Choroid plexus epithelial cell (primary cell): ENCODE measurements at regions not wholly inside any gene's neighbourhood (a gene's known extent, or its start where the extent isn't known, plus 50 kb on each side); places are given as distances from the start of the nearest gene placed in this dataset.

ENCODE experiments used
- DNase-seq: peaks from one replicate; pipeline ENCODE4 v3.0.0-alpha.2; 2010; ENCODE audit warnings: low read depth
- H3K4me3 ChIP-seq: 2 replicates; pipeline ENCODE4 v1.5.1; 2011; ENCODE audit warnings: low read depth, mild to moderate bottlenecking, control low read depth, low read length, moderate library complexity
- CTCF ChIP-seq: conservative IDR thresholded peaks from 2 replicates; pipeline ENCODE4 v1.5.1; 2011; ENCODE audit warnings: low read depth, mild to moderate bottlenecking, control low read depth, inconsistent platforms, low read length, moderate library complexity

GRCh38 chr4:126752126-126752525 is 880.6 kb upstream of the INTU start:
- no peak overlapping the region for H3K4me3 ChIP-seq
- DNase-seq = no peak
- no peak for TF ChIP-seq CTCF

GRCh38 chr4:126752702-126753101 is 880.1 kb upstream of the INTU start:
- no peak for TF ChIP-seq CTCF
- DNase-seq = no peak
- no peak overlapping the region for H3K4me3 ChIP-seq

- TF ChIP-seq CTCF = no peak
- H3K4me3 ChIP-seq = no peak overlapping the region
- DNase-seq = no peak
Measured at GRCh38 chr4:126753592-126753991, 879.2 kb upstream of the INTU start.

GRCh38 chr4:126755506-126755905 is 877.3 kb upstream of the INTU start:
- TF ChIP-seq CTCF = no peak
- no peak for DNase-seq
- no peak overlapping the region for H3K4me3 ChIP-seq

- no peak overlapping the region for H3K4me3 ChIP-seq
- no peak for DNase-seq
- TF ChIP-seq CTCF = no peak
Measured at GRCh38 chr4:126756050-126756829, 876.5 kb upstream of the INTU start.

GRCh38 chr4:126757219-126757618 is 875.5 kb upstream of the INTU start:
- H3K4me3 ChIP-seq = no peak overlapping the region
- peak; percentile 52 for DNase-seq
- TF ChIP-seq CTCF = no peak

- H3K4me3 ChIP-seq = no peak overlapping the region
- no peak for TF ChIP-seq CTCF
- no peak for DNase-seq
Measured at GRCh38 chr4:126758493-126758892, 874.3 kb upstream of the INTU start.
